ENCODE measurements at regions not wholly inside any gene's neighbourhood (a gene's known extent, or its start where the extent isn't known, plus 50 kb on each side); places are given as distances from the start of the nearest gene placed in this dataset.
A peak's percentile ranks its signal among the peaks of the same experiment; 100 is the strongest.

GRCh38 chr20:57851796-57852195, 142.0 kb upstream of the PMEPA1 start:
- DNase-seq = no peak
- no TSS peak for BruUV-seq (replicated peaks)
- no peaks in the 10 kb centered on the region for H3K36me3 Mint-ChIP-seq (ENCODE audit: insufficient read depth, unreplicated experiment)
- H3K4me3 Mint-ChIP-seq (ENCODE audit: unreplicated experiment) = no peak overlapping the region
- POLR2A ChIA-PET = no interaction called here
- no peaks in the 10 kb centered on the region for H3K9me3 Mint-ChIP-seq (ENCODE audit: unreplicated experiment)
- Histone ChIP-seq H3K27me3 (replicated peaks; ENCODE audit: control insufficient read depth, insufficient read depth, low read length) (no peaks in the 10 kb centered on the region), H3K4me3 (ENCODE audit: low read depth, low read length) (no peak overlapping the region), H3K4me1 (no peaks in the 10 kb centered on the region), H3K9me3 (no peaks in the 10 kb centered on the region), H3K36me3 (ENCODE audit: control insufficient read depth, insufficient read depth, low read length) (no peaks in the 10 kb centered on the region)
- peaks cover 10% of the 10 kb centered on the region for H3K27me3 Mint-ChIP-seq (ENCODE audit: insufficient read depth, unreplicated experiment)
- CTCF ChIA-PET = no interaction called here
- TF ChIP-seq, protein P1, sequence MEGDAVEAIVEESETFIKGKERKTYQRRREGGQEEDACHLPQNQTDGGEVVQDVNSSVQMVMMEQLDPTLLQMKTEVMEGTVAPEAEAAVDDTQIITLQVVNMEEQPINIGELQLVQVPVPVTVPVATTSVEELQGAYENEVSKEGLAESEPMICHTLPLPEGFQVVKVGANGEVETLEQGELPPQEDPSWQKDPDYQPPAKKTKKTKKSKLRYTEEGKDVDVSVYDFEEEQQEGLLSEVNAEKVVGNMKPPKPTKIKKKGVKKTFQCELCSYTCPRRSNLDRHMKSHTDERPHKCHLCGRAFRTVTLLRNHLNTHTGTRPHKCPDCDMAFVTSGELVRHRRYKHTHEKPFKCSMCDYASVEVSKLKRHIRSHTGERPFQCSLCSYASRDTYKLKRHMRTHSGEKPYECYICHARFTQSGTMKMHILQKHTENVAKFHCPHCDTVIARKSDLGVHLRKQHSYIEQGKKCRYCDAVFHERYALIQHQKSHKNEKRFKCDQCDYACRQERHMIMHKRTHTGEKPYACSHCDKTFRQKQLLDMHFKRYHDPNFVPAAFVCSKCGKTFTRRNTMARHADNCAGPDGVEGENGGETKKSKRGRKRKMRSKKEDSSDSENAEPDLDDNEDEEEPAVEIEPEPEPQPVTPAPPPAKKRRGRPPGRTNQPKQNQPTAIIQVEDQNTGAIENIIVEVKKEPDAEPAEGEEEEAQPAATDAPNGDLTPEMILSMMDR (IDR thresholded peaks at IDR 0.05; ENCODE audit: insufficient read depth in 1 of 2, low read depth in 1 of 2, low read length in 1 of 2, severe bottlenecking in 1 of 2, unreplicated experiment in 1 of 2) = no peak
- no peak overlapping the region for H3K27ac Mint-ChIP-seq (ENCODE audit: unreplicated experiment)
- intact Hi-C loops (cut with micrococcal nuclease; ENCODE audit: unreplicated experiment) = no loop called here
- H3K4me1 Mint-ChIP-seq (ENCODE audit: low read depth, unreplicated experiment) = no peaks in the 10 kb centered on the region

- TF ChIP-seq, protein P1 (IDR thresholded peaks at IDR 0.05; ENCODE audit: insufficient read depth in 1 of 2, low read depth in 1 of 2, low read length in 1 of 2, severe bottlenecking in 1 of 2, unreplicated experiment in 1 of 2) = no peak
- Histone ChIP-seq H3K4me1 (no peaks in the 10 kb centered on the region), H3K36me3 (ENCODE audit: control insufficient read depth, insufficient read depth, low read length) (no peaks in the 10 kb centered on the region), H3K4me3 (ENCODE audit: low read depth, low read length) (no peak overlapping the region), H3K9me3 (no peaks in the 10 kb centered on the region), H3K27me3 (replicated peaks; ENCODE audit: control insufficient read depth, insufficient read depth, low read length) (no peaks in the 10 kb centered on the region; the same call in 1 of the 2 replicates)
- Mint-ChIP-seq H3K4me3 (ENCODE audit: unreplicated experiment) (no peak overlapping the region), H3K36me3 (ENCODE audit: insufficient read depth, unreplicated experiment) (no peaks in the 10 kb centered on the region), H3K9me3 (ENCODE audit: unreplicated experiment) (no peaks in the 10 kb centered on the region), H3K4me1 (ENCODE audit: low read depth, unreplicated experiment) (no peaks in the 10 kb centered on the region), H3K27ac (ENCODE audit: unreplicated experiment) (no peak overlapping the region), H3K27me3 (ENCODE audit: insufficient read depth, unreplicated experiment) (peaks cover 13% of the 10 kb centered on the region)
- DNase-seq = no peak
- CTCF ChIA-PET = no interaction called here
- BruUV-seq (replicated peaks) = no TSS peak
- intact Hi-C loops (cut with micrococcal nuclease; ENCODE audit: unreplicated experiment) = no loop called here
- POLR2A ChIA-PET = no interaction called here
Measured at GRCh38 chr20:57851025-57851682, 141.3 kb upstream of the PMEPA1 start.

DNA sequence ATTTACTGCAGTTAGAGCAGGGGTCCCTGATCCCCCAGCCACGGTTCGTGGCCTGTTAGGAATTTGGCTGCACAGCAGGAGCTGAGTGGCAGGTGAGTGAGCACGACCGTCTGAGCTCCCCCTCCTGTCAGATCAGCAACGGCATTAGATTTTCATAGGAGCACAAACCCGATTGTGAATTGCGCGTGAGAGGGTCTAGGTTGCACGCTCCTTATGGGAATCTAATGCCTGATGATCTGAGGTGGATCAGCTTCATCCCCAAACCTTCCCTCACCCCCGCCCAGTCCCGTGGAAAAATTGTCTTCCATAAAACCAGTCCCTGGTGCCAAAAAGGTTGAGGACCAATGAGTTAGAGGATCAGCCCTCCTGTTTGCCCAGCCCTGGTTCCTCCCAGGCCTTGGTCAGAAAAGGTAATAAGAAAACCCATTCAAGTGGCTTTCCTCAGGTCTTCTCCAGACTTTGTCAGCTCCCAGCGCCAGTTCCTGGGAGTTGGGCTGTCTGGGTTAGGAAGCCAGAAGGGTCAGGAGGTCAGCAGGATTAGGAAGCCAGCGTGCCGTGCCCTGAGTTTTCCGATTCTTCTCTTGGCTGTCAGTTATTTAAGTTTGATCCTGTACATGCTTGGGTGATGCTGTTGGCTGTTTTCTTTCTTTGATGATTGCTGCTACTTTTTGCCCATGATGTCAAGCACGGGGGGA, 139.9 kb upstream of the PMEPA1 start:
- Histone ChIP-seq H3K4me3 (ENCODE audit: low read depth, low read length) (no peak overlapping the region), H3K9me3 (no peaks in the 10 kb centered on the region), H3K4me1 (no peaks in the 10 kb centered on the region), H3K36me3 (ENCODE audit: control insufficient read depth, insufficient read depth, low read length) (no peaks in the 10 kb centered on the region), H3K27me3 (replicated peaks; ENCODE audit: control insufficient read depth, insufficient read depth, low read length) (no peaks in the 10 kb centered on the region; the same call in 1 of the 2 replicates)
- peaks cover 13% of the 10 kb centered on the region for H3K27me3 Mint-ChIP-seq (ENCODE audit: insufficient read depth, unreplicated experiment)
- no peak for DNase-seq
- TF ChIP-seq, protein P1 (IDR thresholded peaks at IDR 0.05; ENCODE audit: insufficient read depth in 1 of 2, low read depth in 1 of 2, low read length in 1 of 2, severe bottlenecking in 1 of 2, unreplicated experiment in 1 of 2) = peak in 1 of 2 experiments; percentile 32
- intact Hi-C loops (cut with micrococcal nuclease; ENCODE audit: unreplicated experiment) = no loop called here
- no peaks in the 10 kb centered on the region for H3K36me3 Mint-ChIP-seq (ENCODE audit: insufficient read depth, unreplicated experiment)
- H3K27ac Mint-ChIP-seq (ENCODE audit: unreplicated experiment) = no peak overlapping the region
- no peaks in the 10 kb centered on the region for H3K4me1 Mint-ChIP-seq (ENCODE audit: low read depth, unreplicated experiment)
- H3K4me3 Mint-ChIP-seq (ENCODE audit: unreplicated experiment) = no peak overlapping the region
- no TSS peak for BruUV-seq (replicated peaks)
- ChIA-PET CTCF (no interaction called here), POLR2A (no interaction called here)
- H3K9me3 Mint-ChIP-seq (ENCODE audit: unreplicated experiment) = no peaks in the 10 kb centered on the region
